Ovary (tissue), 3 donors: ENCODE measurements at regions not wholly inside any gene's neighbourhood (a gene's known extent, or its start where the extent isn't known, plus 50 kb on each side); places are given as distances from the start of the nearest gene placed in this dataset.

ENCODE experiments used
- POLR2A ChIP-seq: fragments of 450-650 bp; IDR thresholded peaks from one replicate; pipeline ENCODE4 v1.6.1; 2017; ENCODE audit warnings: antibody characterized with exemption, mild to moderate bottlenecking, moderate library complexity
- TF ChIP-seq, protein P1 (sequence below), 3 donors: fragments of 450-650 bp in 2 of 3; fragments of 200-600 bp in 1 of 3; IDR thresholded peaks; one replicate each; pipeline versions ENCODE4 v1.5.1 to v1.8.0; 2016 to 2022; ENCODE audit warnings: antibody characterized with exemption in 3 of 3, mild to moderate bottlenecking in 1 of 3
- donor health status: DM: no; HTN: no; CAD: no.

DNA sequence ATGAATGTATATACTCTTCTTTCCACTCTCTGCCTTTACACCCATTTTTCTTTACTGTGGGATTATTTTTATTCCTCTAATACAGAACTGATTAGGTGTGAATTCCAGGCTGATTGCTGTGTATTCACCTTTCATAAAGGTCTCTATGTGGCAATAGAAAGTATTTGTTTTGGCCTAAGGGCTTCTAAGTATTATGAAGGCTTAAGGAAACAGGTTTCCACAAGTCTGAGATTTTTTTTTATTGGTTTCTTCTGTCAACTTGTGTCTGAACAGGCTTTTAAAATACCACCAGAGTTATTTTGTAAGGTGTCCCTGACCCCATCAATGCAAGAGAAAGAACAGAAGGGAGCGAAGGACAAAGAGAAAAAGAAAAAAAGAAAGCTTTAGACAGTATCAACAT, 1102.0 kb upstream of the SPRY2 start:
- TF ChIP-seq, protein P1, sequence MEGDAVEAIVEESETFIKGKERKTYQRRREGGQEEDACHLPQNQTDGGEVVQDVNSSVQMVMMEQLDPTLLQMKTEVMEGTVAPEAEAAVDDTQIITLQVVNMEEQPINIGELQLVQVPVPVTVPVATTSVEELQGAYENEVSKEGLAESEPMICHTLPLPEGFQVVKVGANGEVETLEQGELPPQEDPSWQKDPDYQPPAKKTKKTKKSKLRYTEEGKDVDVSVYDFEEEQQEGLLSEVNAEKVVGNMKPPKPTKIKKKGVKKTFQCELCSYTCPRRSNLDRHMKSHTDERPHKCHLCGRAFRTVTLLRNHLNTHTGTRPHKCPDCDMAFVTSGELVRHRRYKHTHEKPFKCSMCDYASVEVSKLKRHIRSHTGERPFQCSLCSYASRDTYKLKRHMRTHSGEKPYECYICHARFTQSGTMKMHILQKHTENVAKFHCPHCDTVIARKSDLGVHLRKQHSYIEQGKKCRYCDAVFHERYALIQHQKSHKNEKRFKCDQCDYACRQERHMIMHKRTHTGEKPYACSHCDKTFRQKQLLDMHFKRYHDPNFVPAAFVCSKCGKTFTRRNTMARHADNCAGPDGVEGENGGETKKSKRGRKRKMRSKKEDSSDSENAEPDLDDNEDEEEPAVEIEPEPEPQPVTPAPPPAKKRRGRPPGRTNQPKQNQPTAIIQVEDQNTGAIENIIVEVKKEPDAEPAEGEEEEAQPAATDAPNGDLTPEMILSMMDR (IDR thresholded peaks at IDR 0.05) = no peak
- TF ChIP-seq POLR2A = no peak
